Endothelial cell of umbilical vein (primary cell): ENCODE measurements at regions not wholly inside any gene's neighbourhood (a gene's known extent, or its start where the extent isn't known, plus 50 kb on each side); places are given as distances from the start of the nearest gene placed in this dataset.

Source experiments
- BruUV-seq: library from RNA; stranded (reverse); fragments of 400-500 nt; replicated peaks from 2 replicates; lab custom pipeline; 2021; lab: Mats Ljungman, UMichigan
- CTCF ChIA-PET: fragments of 300-600, 350-600 bp; sonication (Branson Sonifier 250); formaldehyde crosslinking; loops from one replicate; lab custom pipeline; 2021; ENCODE audit warnings: antibody characterized with exemption, inconsistent platforms; lab: Charles Lee
- POLR2A ChIA-PET: fragments of 300-600, 350-600 bp; sonication (Branson Sonifier 250); formaldehyde crosslinking; loops from one replicate; lab custom pipeline; 2021; ENCODE audit warnings: antibody characterized with exemption, inconsistent platforms; lab: Charles Lee
- DNase-seq: peaks from one replicate; pipeline ENCODE4 v3.0.0-alpha.2; 2011; ENCODE audit warnings: low read depth, low spot score
- FAIRE-seq: peaks from 2 replicates; lab custom pipeline; 2011; peaks lifted over from hg19 to GRCh38; lab: Jason Lieb, UNC
- H2AFZ ChIP-seq: 2 replicates; pipeline ENCODE4 v1.6.0; 2012; ENCODE audit warnings: low read depth, low read length, control low read depth, inconsistent platforms
- H3K27ac ChIP-seq: 2 replicates; pipeline ENCODE4 v1.5.1; 2011; ENCODE audit warnings: low read depth, mild to moderate bottlenecking, control low read depth, low read length, moderate library complexity; ENCODE audit not compliant: insufficient read depth
- H3K27me3 ChIP-seq, 2 experiments: 2 replicates each; pipeline versions ENCODE4 v1.6.0 to v1.6.1; 2011; ENCODE audit warnings: low read length in 2 of 2, mixed read lengths in 1 of 2; ENCODE audit not compliant: control insufficient read depth in 2 of 2, insufficient read depth in 2 of 2
- H3K36me3 ChIP-seq, 2 experiments: 2 replicates in 1 of 2; 3 replicates in 1 of 2; pipeline ENCODE4 v1.5.1; 2011; ENCODE audit warnings: low read length in 2 of 2, mild to moderate bottlenecking in 1 of 2, moderate library complexity in 1 of 2; ENCODE audit not compliant: control insufficient read depth in 2 of 2, insufficient read depth in 2 of 2; ENCODE audit errors: extremely low read depth in 1 of 2
- H3K4me1 ChIP-seq: 3 replicates; pipeline ENCODE4 v1.5.1; 2011; ENCODE audit warnings: mild to moderate bottlenecking, low read length; ENCODE audit not compliant: control insufficient read depth, insufficient read depth; ENCODE audit errors: extremely low read depth
- H3K4me2 ChIP-seq: 2 replicates; pipeline ENCODE4 v1.6.1; 2011; ENCODE audit warnings: low read length, control low read depth, mixed read lengths; ENCODE audit not compliant: insufficient read depth
- H3K4me3 ChIP-seq, 3 experiments: fragments of 200-600 bp in 1 of 3; sonication (generic), shearing (Covaris generic) in 1 of 3; replicated peaks in 1 of 3; 2 replicates each; pipeline ENCODE4 v1.5.1; 2011 to 2016; ENCODE audit warnings: control low read depth in 3 of 3, low read length in 3 of 3, mild to moderate bottlenecking in 2 of 3, inconsistent platforms in 1 of 3, low read depth in 1 of 3, moderate library complexity in 1 of 3; ENCODE audit not compliant: insufficient read depth in 1 of 3
- H3K79me2 ChIP-seq: 2 replicates; pipeline ENCODE4 v1.6.0; 2012; ENCODE audit warnings: low read length, inconsistent platforms; ENCODE audit not compliant: control insufficient read depth, insufficient read depth
- H3K9ac ChIP-seq: replicated peaks from 2 replicates; pipeline ENCODE3; 2011; ENCODE audit warnings: low read length, control low read depth; ENCODE audit not compliant: insufficient read depth; ENCODE audit errors: extremely low read depth
- H3K9me1 ChIP-seq: replicated peaks from 3 replicates; pipeline ENCODE4 v1.6.0; 2011; ENCODE audit warnings: mild to moderate bottlenecking, low read length; ENCODE audit not compliant: control insufficient read depth, insufficient read depth; ENCODE audit errors: extremely low read depth
- H3K9me3 ChIP-seq: replicated peaks from 2 replicates; pipeline ENCODE4 v1.5.1; 2012; ENCODE audit warnings: low read length, inconsistent platforms; ENCODE audit not compliant: control insufficient read depth, insufficient read depth
- H4K20me1 ChIP-seq: replicated peaks from 2 replicates; pipeline ENCODE3; 2011; ENCODE audit warnings: mild to moderate bottlenecking, low read length; ENCODE audit not compliant: control insufficient read depth, insufficient read depth; ENCODE audit errors: extremely low read depth
- CTCF ChIP-seq, 2 donors: IDR thresholded peaks; 1 replicate in 1 of 2; 2 replicates in 1 of 2; pipeline ENCODE4 v1.5.1; 2011; ENCODE audit warnings: low read length in 2 of 2, mild to moderate bottlenecking in 2 of 2, moderate library complexity in 2 of 2, control low read depth in 1 of 2, inconsistent platforms in 1 of 2, low read depth in 1 of 2; ENCODE audit not compliant: insufficient read depth in 1 of 2; ENCODE audit errors: extremely low read depth in 1 of 2
- EZH2 ChIP-seq: IDR thresholded peaks from 2 replicates; pipeline ENCODE4 v1.6.1; 2012; ENCODE audit warnings: borderline replicate concordance, low read depth, mild to moderate bottlenecking, moderate library complexity, low read length, inconsistent platforms; ENCODE audit not compliant: severe bottlenecking
- FOS ChIP-seq: IDR thresholded peaks from 2 replicates; pipeline ENCODE4 v1.6.1; 2011; ENCODE audit warnings: mild to moderate bottlenecking, low read length, moderate library complexity, borderline replicate concordance; ENCODE audit not compliant: insufficient read depth
- GATA2 ChIP-seq: IDR thresholded peaks from 2 replicates; pipeline ENCODE4 v1.7.0; 2011; ENCODE audit warnings: low read depth, mild to moderate bottlenecking, moderate library complexity, mixed read lengths, low read length; ENCODE audit not compliant: insufficient read length, insufficient read depth
- JUN ChIP-seq: IDR thresholded peaks from 2 replicates; pipeline ENCODE4 v1.6.1; 2011; ENCODE audit warnings: borderline replicate concordance, low read depth; ENCODE audit not compliant: insufficient read length, insufficient read depth
- MAX ChIP-seq: IDR thresholded peaks from 2 replicates; pipeline ENCODE4 v1.6.1; 2011; ENCODE audit not compliant: insufficient read depth, insufficient read length
- MYC ChIP-seq: IDR thresholded peaks from one replicate; pipeline ENCODE4 v1.6.1; 2011; ENCODE audit warnings: mild to moderate bottlenecking, low read depth, low read length
- POLR2A ChIP-seq: IDR thresholded peaks from 2 replicates; pipeline ENCODE4 v1.6.1; 2012; ENCODE audit warnings: low read depth, mild to moderate bottlenecking, control low read depth, low read length
- POLR2AphosphoS5 ChIP-seq: IDR thresholded peaks from 2 replicates; pipeline ENCODE4 v1.6.1; 2012; ENCODE audit warnings: low read depth, mild to moderate bottlenecking, control low read depth, low read length, moderate library complexity; ENCODE audit not compliant: insufficient read depth
- dilution Hi-C: fragments of 300-500 bp; cut with MboI; formaldehyde crosslinking; loops from one replicate; pipeline ENCODE4 v1.15.0; 2019; ENCODE audit warnings: low sequenced_read_pairs; ENCODE audit not compliant: extremely low pct_ligation_motif_present
- intact Hi-C: fragments of 100-400 bp; cut with micrococcal nuclease; formaldehyde crosslinking; loops from one replicate; pipeline ENCODE4 v1.10.0; 2022

GRCh38 chr4:147366164-147366563 is 114.7 kb upstream of the EDNRA start:
- no peak for TF ChIP-seq POLR2AphosphoS5
- TF ChIP-seq CTCF (IDR thresholded peaks at IDR 0.05; ENCODE audit: extremely low read depth in 1 of 2, insufficient read depth in 1 of 2, low read depth in 1 of 2, low read length in 2 of 2) = no peak
- no peak for TF ChIP-seq GATA2
- TF ChIP-seq EZH2 = no peak
- no peaks in the 10 kb centered on the region for H4K20me1 ChIP-seq
- no peak for FAIRE-seq
- H3K9ac ChIP-seq = no peak overlapping the region
- no peaks in the 10 kb centered on the region for H3K9me1 ChIP-seq
- no peaks in the 10 kb centered on the region for H3K79me2 ChIP-seq
- intact Hi-C loops (no loop called here), dilution Hi-C loops (no loop called here)
- no peak overlapping the region for H3K4me3 ChIP-seq
- no peak overlapping the region for H3K27ac ChIP-seq
- no peak for DNase-seq
- no peaks in the 10 kb centered on the region for H3K36me3 ChIP-seq
- no peaks in the 10 kb centered on the region for H3K27me3 ChIP-seq
- H2AFZ ChIP-seq = no peak overlapping the region
- no TSS peak for BruUV-seq
- CTCF ChIA-PET = no interaction called here
- POLR2A ChIA-PET = no interaction called here
- no peak overlapping the region for H3K4me2 ChIP-seq
- H3K4me1 ChIP-seq = peaks cover 11% of the 10 kb centered on the region
- H3K9me3 ChIP-seq = no peaks in the 10 kb centered on the region

- H3K4me1 ChIP-seq = peaks cover 17% of the 10 kb centered on the region
- intact Hi-C loops = no loop called here
- H3K27ac ChIP-seq = no peak overlapping the region
- CTCF ChIA-PET = no interaction called here
- TF ChIP-seq MYC (no peak), POLR2AphosphoS5 (no peak), MAX (no peak), JUN (no peak), FOS (no peak), POLR2A (no peak)
- POLR2A ChIA-PET = no interaction called here
- no TSS peak for BruUV-seq
- no peak overlapping the region for H3K4me3 ChIP-seq
- no peaks in the 10 kb centered on the region for H3K79me2 ChIP-seq
- DNase-seq (no peak), FAIRE-seq (no peak)
- no peaks in the 10 kb centered on the region for H3K27me3 ChIP-seq
- H3K36me3 ChIP-seq = no peaks in the 10 kb centered on the region
- H3K9me3 ChIP-seq = no peaks in the 10 kb centered on the region
- H3K9me1 ChIP-seq = no peaks in the 10 kb centered on the region
- dilution Hi-C loops = no loop called here
- no peak overlapping the region for H3K4me2 ChIP-seq
- no peak overlapping the region for H2AFZ ChIP-seq
- H3K9ac ChIP-seq = no peak overlapping the region
- H4K20me1 ChIP-seq = no peaks in the 10 kb centered on the region
These were observed 113.0 kb upstream of the EDNRA start for GRCh38 chr4:147367891-147368290.
